GM12892 (cell line): ENCODE measurements at regions not wholly inside any gene's neighbourhood (a gene's known extent, or its start where the extent isn't known, plus 50 kb on each side); places are given as distances from the start of the nearest gene placed in this dataset.

Source experiments
- DNase-seq: peaks from one replicate; pipeline ENCODE4 v3.0.0; 2011; ENCODE audit not compliant: insufficient read length
- FAIRE-seq: peaks from 2 replicates; lab custom pipeline; 2011; peaks lifted over from hg19 to GRCh38; lab: Jason Lieb, UNC
- POLR2A ChIP-seq: IDR thresholded peaks from 2 replicates; pipeline ENCODE4 v1.6.1; 2011; ENCODE audit warnings: low read depth, low read length, control low read depth
- POLR2AphosphoS5 ChIP-seq: IDR thresholded peaks from 2 replicates; pipeline ENCODE4 v1.6.1; 2011; ENCODE audit warnings: low read depth, low read length, control low read depth
- TAF1 ChIP-seq: IDR thresholded peaks from 2 replicates; pipeline ENCODE4 v1.6.1; 2011; ENCODE audit warnings: low read depth, mild to moderate bottlenecking, control low read depth, low read length, borderline replicate concordance

DNA sequence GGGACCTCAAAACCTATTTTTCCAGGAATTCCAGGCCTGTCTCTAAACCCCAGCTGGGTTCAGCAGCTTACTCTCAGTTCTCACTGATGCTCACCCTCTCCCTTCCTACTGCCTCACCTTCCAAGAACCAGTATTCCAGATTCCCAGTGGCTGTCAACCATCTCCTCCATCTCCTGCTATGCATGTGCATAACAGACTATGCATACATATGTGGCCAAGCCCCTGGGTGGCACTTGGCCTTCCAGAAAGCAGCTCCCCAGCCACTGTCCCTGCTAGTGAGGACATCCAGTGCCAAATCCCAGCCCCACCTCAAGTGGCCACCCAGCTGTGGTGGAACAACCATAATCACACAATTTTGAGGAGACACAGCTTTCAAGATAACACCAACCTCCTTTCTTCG lies 475.7 kb upstream of the PKN2 start:
- FAIRE-seq (no peak), DNase-seq (no peak)
- no peak for TF ChIP-seq POLR2A
- TF ChIP-seq TAF1: no peak
- TF ChIP-seq POLR2AphosphoS5: no peak

DNA sequence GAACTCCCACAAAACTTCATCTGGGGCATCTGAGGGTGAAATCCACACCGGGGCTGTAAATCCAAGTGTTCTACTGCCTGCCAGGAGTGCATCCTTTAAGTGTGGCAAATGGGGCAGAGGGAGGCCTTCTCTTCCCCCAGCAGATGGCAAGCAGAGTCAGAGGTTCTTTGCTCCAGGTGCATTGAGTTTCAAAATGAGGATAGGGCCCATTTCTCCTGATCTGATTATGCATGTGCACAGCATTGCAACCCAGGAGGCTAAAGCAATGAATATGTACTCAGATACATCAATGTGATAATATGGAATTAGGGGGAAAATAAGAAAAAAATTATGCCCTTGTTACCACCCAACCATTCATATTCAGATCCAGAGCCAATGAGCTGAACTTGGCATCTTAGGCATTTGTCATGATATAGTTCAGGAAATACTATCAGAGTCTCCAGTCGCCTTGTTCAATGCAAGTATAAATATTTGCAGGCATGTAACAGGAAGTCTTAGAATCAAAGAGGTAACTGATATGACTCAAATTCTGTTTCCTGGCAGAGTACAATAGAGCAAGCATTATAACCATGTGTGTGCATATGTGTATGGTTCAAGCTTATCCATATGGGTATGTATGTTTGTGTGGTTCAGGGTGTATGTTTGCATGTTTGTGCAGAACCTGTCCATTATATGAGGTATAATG lies 473.8 kb upstream of the PKN2 start:
- FAIRE-seq (no peak), DNase-seq (no peak)
- TF ChIP-seq POLR2A (no peak), POLR2AphosphoS5 (no peak), TAF1 (no peak)

DNA sequence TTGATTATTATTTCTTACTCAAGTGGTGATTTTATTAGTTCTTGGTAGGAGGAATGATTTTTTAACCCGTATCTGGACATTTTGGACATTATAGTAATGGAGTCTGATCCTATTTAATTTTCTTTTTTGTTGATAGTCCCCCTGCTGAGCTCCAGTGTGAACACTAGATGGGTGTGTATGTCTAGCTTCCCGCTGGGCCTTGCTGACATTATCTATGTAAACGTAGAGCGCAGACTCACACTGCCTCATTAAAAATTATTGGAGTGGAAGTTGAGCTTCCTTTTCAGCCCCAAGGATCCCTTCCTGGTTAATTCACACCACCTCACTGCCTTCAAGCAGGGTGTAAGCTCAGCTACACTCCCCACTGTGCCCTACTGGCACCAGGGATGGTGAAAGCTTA lies 467.6 kb upstream of the PKN2 start:
- TF ChIP-seq POLR2A: no peak
- TF ChIP-seq POLR2AphosphoS5: no peak
- no peak for TF ChIP-seq TAF1
- no peak for DNase-seq
- no peak for FAIRE-seq

DNA sequence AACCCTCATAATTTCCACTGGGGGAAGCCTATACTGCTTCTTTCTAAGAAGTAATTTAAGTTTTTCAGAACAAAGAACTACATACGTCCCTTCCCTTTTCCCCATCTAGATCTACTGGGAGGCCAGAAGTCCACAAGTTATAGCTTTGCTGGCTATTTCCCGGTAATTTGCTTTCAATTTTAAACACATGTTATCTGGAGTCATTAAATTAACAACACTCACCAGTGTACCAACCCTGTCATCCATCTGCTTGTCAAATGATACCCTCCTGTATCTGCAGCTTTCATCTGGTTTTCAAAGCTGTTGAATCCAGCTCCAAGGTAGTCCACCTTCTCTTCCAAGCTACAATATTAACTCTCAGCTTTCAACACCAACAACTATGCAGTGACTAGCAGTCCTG lies 466.7 kb upstream of the PKN2 start:
- TF ChIP-seq POLR2AphosphoS5 (no peak), TAF1 (no peak), POLR2A (no peak)
- FAIRE-seq (no peak), DNase-seq (no peak)

DNA sequence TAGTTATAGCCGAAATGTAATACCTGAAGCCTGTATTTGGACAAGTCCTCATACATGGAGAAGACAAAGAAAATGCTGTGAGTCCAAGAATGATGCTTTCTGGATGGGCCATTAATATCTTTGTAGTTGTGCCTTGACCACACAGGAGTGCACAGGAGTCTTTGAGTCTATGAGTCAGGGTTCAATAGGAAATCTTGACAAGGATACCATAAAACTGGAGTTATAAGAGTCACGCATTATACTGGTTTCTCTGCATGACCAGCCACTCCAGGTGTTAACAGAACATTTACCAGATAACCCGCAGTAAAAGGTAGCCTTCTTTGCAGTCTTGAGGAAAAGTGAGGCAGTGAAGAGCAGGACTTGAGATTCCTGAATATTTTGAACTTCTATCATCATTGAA lies 464.6 kb upstream of the PKN2 start:
- TF ChIP-seq POLR2AphosphoS5 (no peak), TAF1 (no peak), POLR2A (no peak)
- DNase-seq: no peak
- FAIRE-seq: no peak

DNA sequence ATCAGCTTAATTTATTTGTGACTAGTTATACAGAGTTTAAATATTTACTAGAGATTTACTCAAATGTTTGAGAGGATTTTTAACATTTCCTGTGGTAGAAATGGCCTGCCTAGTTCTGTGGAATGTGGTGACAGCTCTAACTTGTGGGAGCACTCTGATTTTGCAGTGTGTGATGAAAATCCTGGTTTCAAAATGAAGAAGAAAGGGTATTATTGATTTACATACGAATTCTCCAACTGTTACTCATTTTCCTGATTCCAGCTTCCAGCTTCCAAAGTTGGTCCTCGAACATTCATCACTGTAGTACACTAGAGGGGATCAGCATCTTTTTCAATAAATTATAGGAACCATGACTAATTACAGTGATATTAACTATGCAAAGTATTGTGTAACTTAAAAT lies 462.7 kb upstream of the PKN2 start:
- no peak for FAIRE-seq
- no peak for DNase-seq
- TF ChIP-seq TAF1 (no peak), POLR2A (no peak), POLR2AphosphoS5 (no peak)

DNA sequence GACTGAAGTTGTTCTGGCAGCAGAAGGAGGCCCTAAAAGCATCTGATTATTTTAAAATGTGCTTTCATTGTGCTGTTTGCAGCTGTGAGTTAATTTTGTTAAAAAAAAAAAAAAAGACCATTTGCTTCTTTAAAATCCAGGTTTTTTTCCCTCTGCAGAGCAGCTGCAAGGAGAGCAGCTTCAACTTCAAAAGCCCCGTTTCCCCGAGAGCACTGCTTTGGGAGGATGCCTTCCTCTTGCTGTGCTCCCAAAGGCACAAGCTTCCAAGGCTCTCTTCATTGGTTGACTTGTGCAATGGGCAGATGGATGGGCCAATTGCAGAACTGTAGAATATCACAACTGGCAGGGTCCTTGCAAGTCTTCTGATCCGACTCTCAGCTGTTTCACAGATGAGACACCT lies 459.2 kb upstream of the PKN2 start:
- TF ChIP-seq POLR2AphosphoS5 (no peak), TAF1 (no peak), POLR2A (no peak)
- FAIRE-seq (no peak), DNase-seq (no peak)

DNA sequence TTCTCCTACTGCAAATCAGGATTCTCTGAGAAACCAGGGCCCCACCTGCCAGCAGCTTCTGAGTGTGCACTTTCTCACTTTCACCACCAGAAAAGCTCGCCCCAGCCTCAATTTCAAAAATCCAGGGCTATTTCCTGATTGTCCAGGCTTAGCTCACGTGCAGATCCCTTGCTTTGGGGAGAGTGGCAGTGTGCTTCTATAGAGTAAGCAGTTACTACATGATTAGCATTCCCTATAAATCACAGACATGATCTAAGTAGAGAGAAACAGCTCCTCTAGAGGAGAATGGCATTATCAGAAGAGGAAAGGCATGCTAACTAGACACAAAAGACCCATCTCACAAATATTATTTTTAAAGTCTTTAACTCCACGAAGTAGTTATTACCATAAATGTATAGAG lies 456.0 kb upstream of the PKN2 start:
- no peak for TF ChIP-seq POLR2A
- no peak for TF ChIP-seq TAF1
- no peak for TF ChIP-seq POLR2AphosphoS5
- DNase-seq (no peak), FAIRE-seq (no peak)

DNA sequence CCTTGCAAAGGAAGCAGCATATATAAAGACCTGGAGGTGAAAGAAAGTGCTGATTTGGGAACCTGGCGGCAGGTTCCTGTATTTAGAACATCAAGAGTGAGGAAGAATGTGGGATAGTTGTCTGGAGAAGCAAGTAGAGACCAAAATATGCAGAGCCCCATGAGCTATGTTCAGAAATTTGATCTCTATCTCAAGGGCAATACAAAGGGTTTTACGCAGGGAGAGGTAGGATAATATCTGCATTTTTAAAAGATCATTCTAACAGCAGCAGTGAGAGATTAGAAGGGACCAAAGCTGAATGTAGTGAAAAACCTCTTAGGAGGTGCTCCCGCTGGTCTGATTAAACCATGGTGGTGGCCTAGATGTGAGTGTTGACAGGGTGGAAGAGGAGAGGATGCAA lies 453.9 kb upstream of the PKN2 start:
- no peak for DNase-seq
- no peak for FAIRE-seq
- no peak for TF ChIP-seq POLR2AphosphoS5
- TF ChIP-seq TAF1: no peak
- TF ChIP-seq POLR2A: no peak

DNA sequence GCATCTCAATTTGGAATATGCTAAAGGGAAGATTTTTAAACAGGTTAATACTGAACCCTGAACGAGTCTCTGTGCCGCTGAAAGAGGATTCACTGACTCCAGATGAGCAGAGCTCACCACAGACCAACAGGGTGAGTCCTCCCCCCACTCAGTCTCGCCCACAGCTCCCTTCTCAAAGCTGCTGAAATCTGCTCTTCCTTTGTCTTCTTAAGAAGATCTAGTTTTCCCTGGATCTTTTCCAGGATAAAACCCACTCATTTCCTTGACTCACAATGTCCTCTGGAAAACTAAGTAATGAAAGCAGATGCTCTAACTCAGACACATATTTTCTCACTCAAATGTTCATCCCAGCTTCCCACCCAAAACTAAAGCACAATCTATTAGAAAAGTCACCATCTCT lies 447.0 kb upstream of the PKN2 start:
- FAIRE-seq: no peak
- no peak for TF ChIP-seq TAF1
- no peak for TF ChIP-seq POLR2A
- TF ChIP-seq POLR2AphosphoS5: no peak
- no peak for DNase-seq

DNA sequence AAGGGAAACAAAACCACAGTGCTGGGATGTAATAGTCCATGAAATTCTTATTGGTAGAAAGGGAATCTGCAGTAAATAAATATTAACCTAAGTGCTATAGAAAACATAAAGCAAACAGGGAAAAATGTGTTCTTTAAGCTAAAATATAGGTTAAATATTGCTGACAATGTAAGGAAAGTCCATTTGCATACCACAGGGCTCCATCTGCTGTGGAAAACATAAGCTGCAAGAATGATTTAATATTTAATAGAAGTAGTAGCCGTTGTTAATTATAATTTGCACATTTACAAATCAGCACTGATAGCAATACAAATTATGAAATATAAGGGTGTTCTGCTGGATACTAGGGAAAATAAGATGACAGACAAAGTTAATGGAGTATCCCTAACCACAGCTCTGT lies 444.9 kb upstream of the PKN2 start:
- TF ChIP-seq POLR2A: no peak
- no peak for TF ChIP-seq POLR2AphosphoS5
- TF ChIP-seq TAF1: no peak
- no peak for FAIRE-seq

DNA sequence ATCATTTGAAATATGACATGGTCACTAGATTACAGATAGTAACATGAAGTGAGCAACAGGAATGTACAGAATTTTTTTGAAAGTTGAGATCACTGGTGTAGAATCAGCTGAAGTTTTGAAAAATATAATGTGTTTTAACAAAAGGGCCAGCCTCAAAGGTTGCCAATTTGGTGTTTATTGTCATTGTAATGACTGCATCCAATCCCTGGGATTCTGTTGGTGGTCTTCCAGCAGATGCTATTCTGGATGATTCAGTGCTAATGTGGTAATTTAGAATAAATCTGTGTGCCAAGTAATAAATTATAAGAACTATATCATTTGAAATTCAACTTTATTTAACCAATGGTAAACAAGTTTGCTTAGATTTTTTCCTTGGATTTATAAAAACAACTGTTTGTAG lies 436.4 kb upstream of the PKN2 start:
- DNase-seq (no peak), FAIRE-seq (no peak)
- TF ChIP-seq POLR2A (no peak), TAF1 (no peak), POLR2AphosphoS5 (no peak)

More for the DNA sequence above, 444.9 kb upstream of the PKN2 start:
- no peak for DNase-seq

DNA sequence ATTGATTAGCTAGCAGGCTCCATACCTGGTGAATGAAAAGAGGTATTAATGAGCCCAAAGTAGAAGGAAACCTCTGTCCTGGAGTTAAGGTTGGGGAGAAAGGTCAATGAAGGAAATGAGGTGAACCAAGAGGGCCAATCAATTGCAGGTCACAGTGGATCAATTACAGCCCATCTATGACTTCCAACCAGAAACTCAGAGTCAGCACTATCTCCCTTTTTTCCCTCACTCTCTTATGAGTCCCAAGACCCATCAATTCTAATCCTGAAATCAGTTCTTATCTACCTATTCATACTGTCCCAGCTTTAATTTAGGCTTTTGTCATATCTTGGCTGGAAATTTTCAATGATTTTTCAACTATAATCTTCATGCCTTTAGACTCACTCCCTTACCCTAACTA lies 433.2 kb upstream of the PKN2 start:
- FAIRE-seq (no peak), DNase-seq (no peak)
- TF ChIP-seq TAF1: no peak
- TF ChIP-seq POLR2AphosphoS5: no peak
- TF ChIP-seq POLR2A: no peak

DNA sequence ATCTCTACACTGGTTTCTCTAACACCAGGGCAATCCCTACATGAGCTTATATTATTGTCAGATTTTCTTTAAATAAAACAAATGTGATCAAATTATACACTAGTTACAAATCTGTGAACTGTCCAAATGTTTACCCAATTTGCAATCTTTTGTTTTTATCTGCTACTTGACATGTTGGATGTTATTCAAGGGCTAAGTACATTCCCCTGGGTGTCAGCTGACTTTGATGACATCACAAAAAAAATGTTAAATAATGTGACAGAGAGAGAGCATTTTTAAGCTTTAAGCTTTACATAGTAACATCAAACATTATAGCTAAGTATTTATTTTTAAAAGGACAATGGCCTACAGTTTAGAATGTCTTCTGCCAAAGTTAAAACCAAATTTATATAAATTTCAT lies 431.3 kb upstream of the PKN2 start:
- FAIRE-seq (no peak), DNase-seq (no peak)
- TF ChIP-seq TAF1: no peak
- no peak for TF ChIP-seq POLR2AphosphoS5
- no peak for TF ChIP-seq POLR2A
